ENCODE measurements at regions not wholly inside any gene's neighbourhood (a gene's known extent, or its start where the extent isn't known, plus 50 kb on each side); places are given as distances from the start of the nearest gene placed in this dataset.

DNA sequence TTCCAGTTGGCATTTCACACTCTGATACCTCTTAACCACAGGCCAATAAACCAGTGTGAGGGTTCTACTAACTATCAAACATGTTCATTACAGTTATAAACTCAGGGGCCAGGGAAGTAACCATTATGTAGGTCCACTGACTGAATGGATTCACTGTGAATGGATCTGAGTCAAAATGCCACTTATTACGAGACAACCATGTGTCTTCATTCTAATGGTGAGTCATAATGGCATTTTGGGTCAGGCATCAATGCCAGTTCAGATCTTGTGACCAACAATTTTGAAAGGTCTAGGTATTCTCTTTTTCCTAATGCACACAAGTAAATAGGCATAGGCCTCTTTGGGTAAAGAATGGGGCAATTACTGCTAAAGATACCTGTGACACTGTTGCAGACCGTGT is 112.2 kb upstream of the HEY2 start:
- TF ChIP-seq CTCF (IDR thresholded peaks at IDR 0.05) (no peak), JUND (IDR thresholded peaks at IDR 0.05) (no peak), SMC3 (IDR thresholded peaks at IDR 0.05; ENCODE audit: low read depth, low read length) (no peak), GABPA (IDR thresholded peaks at IDR 0.05; ENCODE audit: low read depth) (no peak), PBX3 (IDR thresholded peaks at IDR 0.05) (no peak), POLR2AphosphoS5 (IDR thresholded peaks at IDR 0.05; ENCODE audit: low read depth, low read length) (no peak), USF1 (IDR thresholded peaks at IDR 0.05; ENCODE audit: borderline replicate concordance, low read depth) (no peak), NRF1 (IDR thresholded peaks at IDR 0.05; ENCODE audit: low read depth, low read length) (no peak), GATA2 (CRISPR knock-in tag; IDR thresholded peaks at IDR 0.05) (no peak)
- TF ChIP-seq, protein P1, sequence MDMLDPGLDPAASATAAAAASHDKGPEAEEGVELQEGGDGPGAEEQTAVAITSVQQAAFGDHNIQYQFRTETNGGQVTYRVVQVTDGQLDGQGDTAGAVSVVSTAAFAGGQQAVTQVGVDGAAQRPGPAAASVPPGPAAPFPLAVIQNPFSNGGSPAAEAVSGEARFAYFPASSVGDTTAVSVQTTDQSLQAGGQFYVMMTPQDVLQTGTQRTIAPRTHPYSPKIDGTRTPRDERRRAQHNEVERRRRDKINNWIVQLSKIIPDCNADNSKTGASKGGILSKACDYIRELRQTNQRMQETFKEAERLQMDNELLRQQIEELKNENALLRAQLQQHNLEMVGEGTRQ (IDR thresholded peaks at IDR 0.05; ENCODE audit: borderline replicate concordance, low read depth, low read length) = no peak
